ENCODE measurements at regions not wholly inside any gene's neighbourhood (a gene's known extent, or its start where the extent isn't known, plus 50 kb on each side); places are given as distances from the start of the nearest gene placed in this dataset.

DNA sequence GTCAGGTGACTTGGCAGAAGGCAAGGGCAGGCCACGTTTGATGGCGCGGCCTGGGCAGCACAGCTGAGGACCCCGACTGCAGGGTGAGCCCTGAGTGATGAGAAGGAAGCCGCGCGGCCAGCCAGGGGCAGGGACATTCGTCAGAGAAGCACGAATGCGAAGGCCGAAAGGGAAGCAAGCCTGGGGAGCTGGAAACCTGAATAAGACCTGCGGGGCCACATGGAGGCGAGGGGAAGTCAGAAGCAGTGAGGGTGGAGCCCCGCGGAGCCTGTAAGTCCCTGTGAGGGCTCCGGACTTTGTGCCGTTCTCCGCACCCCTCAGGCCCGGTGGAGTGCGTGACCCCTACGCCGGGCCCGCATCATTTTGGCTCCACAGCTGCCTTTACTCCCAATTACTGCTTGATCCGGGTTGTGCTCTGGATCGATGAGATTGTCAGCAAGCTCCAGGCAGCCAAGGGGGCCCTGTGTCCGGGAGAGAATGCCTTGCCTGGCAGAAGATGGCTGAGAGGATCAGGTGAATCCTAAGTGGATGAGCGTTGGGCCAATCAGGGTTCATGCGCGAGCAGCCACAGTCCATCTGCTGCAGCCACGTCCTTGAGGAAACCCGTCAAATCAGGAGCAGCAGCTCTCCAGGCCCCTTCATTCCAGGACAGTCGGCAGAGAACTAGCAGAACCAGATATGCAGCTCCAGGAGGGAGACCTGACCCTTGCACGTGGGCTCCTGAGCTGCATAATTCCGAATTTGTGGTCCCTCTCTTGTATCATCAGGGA is 293.3 kb upstream of the SHH start:
- ATAC-seq (no peak), DNase-seq (no peak)
- intact Hi-C loops (cut with micrococcal nuclease), result no loop called here

DNA sequence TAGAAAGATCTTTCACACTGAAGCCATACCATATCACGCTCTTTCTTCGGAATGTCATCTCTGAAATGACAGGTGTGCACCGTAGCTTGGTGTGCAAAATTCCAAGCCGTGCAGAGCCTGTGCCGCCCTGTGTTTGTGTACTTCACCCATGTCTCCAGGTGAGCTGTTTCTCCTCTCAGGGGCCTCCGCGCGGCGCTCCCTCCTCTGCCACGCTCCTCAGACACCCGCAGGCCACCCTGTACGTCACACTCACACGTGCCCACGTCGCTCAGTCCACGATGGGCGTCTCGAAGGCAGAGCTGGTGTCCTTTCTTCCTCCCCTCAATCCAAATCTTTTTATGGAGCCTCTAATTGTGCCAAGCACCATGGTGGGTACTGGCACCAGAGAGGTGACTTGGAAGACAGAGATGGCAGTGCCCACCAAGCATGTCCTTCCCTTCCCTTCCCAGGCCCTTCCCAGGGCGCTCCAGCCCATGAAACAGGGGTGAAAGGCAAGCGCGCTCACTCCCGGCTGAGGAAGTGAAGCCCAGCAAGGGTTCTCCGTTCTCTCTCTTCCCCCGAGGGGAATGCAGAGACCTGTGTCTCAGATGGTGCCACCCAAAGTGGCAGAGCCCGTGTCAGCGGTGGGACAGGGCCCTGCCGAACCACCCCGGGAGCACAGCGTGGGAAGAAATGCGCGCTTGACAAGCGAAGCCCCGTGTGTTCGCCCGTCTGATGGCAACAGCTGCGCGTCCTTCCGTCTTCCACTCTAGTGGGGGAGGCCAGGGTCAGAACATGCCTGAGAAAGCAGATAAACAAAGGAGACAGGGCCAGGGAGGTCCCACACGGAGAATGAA is 292.5 kb upstream of the SHH start:
- intact Hi-C loops (cut with micrococcal nuclease), result no loop called here
- ATAC-seq (no peak), DNase-seq (no peak)

DNA sequence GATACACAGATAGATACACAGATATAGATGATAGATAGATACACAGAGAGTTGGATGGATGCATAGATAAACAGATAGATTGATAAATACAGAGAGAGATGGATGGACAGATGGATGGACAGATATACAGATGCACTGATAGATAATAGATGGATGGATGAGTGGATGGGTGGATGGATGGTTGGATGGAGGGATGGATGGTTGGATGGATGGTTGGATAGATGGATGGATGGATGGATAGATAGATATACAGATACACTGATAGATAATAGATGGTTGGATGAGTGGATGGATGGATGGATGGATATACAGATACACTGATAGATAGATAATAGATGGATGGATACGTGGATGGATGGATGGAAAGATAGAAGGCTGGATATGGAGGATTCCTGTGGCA is 290.0 kb upstream of the SHH start:
- ATAC-seq, result no peak
- intact Hi-C loops (cut with micrococcal nuclease), result no loop called here
- DNase-seq, result no peak

DNA sequence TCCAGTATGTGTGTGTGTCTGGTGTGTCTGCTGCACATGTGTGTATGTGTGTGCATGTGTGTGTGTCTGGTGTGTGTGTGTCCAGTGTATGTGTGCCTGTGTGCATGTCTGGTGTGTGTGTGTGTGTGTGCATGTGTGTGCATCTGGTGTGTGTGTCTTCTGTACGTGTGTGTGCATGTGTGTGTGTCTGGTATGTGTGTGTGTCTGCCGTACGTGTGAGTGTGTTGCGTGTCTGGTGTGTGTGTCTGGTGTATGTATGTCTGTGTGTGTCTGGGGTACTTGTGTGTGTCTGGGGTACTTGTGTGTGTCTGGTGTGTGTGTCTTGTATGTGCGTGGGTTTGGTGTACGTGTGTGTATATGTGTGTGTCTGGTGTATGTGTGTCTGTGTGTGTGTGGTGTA is 289.1 kb upstream of the SHH start:
- ATAC-seq, result no peak
- no peak for DNase-seq
- intact Hi-C loops (cut with micrococcal nuclease), result no loop called here

DNA sequence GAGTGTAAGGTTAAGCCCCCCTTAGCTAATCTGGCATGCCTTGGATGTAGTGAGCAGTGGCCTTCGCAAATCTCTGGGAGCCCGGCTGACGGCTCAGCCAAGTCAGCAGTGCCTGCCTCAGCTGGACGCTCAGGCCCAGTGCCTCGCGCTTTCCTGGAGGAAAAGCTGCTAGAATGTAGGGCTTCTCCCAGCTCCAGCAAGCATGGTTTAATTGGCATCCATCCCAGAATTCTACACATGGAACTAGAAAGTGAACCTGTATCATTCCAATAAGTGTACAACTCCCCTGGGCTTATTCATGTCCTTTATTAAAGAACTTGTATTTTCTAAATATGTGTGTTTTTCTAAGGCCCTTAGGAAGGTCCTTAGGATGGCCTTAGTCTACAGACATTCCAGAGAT is 287.8 kb upstream of the SHH start:
- intact Hi-C loops (cut with micrococcal nuclease), result no loop called here
- DNase-seq (no peak), ATAC-seq (no peak)

DNA sequence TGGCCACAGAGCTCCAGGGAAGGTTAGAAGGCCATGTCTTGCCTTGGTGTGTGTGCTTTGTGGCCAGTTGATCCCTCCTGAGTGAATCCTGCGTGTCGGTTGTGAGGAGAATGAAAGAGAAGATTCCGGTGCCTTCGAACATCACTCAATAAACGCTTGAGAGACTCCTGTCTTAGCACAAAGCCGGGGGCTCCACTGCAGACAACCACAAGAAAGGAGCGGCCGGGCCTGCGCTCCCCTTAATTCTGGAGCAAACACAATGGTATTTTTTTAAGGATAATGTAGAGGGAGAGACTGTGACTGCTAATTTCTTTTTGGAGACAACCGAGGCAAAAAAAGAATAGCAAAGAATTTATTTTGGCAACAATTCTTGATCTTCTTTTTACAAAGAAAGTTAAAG is 286.8 kb upstream of the SHH start:
- intact Hi-C loops (cut with micrococcal nuclease), result no loop called here
- ATAC-seq (no peak), DNase-seq (no peak)

DNA sequence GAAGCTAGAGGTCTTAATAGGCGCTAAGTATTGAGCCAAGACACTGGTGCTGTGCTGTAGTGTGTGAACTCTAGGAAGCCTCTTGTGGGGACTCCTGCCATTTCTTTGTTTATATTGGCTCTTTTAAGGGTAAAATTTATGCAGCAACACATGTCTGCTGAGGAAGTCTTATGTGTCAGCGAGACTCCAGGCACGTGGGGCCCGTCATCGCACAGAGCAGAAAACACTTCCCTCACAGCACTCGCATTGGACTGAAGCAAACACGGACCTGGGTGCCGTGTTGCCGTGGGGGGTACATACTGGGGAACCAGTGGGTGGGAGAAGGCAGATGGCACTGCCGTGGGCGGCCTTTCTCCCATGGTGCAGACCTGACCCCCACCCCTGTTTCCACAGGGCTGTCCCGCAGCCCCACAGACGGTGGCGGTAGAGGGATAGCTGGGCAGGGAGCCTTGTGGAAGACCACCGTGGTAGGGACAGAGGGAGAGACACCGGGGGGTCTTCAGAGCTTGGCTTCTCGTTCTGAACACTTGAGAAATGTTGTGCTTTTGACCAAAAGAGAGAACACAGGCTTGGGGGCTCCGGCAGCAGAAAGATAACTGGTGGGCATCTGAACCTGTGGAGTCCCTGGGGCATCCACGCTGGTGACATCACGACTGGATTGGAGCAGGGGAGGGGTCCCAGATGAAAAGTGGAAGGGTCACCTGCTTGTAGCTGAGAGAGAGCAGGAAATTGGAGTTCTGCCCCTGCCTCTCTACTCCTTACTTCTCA is 284.7 kb upstream of the SHH start:
- no peak for ATAC-seq
- intact Hi-C loops (cut with micrococcal nuclease), result no loop called here

DNA sequence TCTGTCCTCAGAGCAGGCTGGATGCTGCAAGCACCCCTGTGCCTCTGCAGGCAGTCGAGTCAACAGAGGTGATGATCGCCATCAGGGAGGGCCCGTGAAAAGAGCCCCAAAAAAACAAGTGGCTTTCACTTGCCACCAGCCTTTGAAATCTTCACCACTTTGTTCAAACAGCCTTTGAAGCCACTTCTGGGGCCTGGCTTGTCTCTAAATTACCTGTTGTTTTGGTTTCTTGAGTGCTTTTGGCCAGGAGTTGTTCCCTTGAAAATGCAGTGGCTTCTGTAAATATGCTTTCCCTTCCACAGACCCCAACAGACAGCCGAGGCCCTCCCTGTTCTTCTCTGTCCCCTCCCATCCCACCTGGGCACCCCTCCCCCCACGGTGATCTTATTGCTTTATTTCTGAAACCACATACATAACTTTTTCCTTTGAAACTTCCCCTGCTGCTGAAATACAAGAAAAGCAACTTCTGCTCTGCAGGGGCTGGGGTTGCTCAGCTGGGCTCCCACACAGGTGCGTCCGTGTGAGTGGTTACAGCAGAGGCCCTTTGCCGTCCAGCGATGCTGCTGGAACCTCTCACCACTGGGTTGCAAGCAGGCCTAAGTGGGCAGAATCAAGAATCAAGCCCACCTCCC is 283.8 kb upstream of the SHH start:
- intact Hi-C loops (cut with micrococcal nuclease), result no loop called here
- DNase-seq (no peak), ATAC-seq (no peak)

More for the DNA sequence above, 284.7 kb upstream of the SHH start:
- no peak for DNase-seq

DNA sequence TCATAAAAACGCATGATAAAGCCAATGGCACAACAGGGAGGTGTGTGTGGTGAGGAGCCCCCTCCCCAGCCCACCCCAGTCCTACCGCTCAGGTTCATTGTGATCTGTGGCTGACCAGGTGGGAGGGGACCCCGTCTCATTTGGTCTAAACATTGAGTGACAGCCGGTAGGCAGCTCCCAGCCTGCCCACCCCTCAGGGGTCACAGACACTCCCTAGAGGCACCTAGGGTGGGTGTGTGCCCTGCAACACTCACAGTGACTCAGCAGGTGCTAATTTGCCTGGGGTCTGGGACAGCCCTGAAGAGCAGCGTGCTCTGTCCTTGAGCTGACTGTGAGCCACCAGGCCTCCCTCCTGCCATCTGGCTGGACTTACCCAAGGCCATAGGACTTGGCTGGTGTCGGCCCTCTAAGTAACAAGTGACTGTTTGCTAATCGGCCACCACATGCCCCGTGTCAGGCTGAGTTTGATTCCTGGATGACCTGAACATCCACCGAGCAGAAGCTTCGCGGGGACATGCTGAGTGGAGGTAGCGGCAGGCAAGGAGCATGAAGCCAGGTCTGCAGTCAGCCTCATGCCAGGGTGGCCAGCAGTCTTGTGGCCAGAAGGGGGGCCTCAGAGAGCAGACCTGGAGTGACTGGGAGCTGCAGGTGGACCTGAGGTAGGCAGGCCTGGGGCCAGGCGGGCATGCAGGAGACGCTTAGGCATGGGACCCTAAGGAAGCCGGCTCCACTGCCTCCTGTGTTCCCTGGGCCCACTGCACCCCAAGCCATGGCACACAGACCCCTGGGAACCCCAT is 282.3 kb upstream of the SHH start:
- no peak for DNase-seq

DNA sequence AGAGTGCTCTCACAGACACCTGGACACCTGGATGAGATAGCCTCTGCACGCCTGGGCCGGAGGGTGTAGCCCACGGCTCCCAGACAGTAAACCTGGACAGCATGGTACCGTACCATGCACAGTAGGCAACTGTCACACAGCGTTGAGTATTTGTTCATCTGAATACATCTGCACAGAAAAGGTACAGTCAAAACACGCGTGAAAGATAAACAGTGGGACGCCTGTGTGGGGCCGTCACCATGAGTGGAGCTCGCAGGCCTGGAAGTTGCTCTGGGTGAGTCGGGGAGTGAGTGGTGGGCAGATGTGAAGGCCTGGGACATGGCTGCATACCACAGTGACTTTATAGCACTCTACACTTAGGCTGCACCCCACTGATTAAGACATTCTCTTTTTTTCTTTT is 280.0 kb upstream of the SHH start:
- ATAC-seq, result no peak
- intact Hi-C loops (cut with micrococcal nuclease), result no loop called here
- no peak for DNase-seq

More for the DNA sequence above, 282.3 kb upstream of the SHH start:
- ATAC-seq, result no peak
- intact Hi-C loops (cut with micrococcal nuclease), result no loop called here

DNA sequence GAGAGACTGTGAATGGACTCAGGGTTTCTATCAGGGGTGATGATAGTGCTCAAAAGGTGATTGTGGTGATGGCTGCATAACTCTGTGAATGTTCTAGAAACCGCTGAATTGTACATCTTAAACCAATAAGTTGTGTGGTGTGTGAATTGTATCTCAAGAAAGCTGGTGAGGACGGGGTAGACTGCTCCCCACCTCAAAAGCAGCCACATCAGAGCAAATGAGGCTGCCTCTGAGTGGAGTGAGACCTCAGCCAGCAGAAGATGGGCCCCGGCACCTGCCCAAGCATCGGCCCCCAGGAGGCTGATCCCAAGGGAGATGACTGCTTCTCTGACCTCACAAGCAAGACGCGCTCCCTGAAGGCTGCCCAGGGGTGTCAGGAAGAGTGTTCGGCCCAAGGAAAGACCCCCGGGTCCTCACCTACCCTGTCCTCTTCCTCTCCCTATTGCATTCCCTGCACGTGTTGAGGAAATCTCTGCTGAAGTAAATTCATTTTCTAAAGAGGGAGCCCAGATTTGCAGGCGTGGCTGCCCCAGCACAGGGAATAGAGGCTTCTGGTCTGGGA is 279.3 kb upstream of the SHH start:
- no peak for ATAC-seq
- intact Hi-C loops (cut with micrococcal nuclease), result no loop called here

DNA sequence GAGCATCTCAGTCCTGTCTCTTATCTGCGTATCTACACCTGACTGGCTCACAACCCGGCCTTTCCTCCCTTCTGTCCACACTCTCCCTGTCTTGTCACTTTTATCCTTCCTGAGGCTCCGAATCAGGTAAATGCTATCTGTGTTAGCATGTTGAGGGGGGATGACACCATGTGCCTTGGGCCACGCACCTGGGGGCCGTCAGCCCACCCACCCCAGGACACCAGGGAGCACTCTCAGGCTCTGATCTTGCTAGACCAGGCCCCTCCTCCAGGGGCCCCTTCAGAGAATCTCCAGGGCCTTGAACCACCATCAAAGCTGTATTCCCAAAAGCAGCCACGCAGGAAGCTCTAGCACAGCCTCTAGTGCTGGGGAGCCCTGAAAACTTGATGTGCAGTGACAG is 278.7 kb upstream of the SHH start:
- ATAC-seq (no peak), DNase-seq (no peak)
- intact Hi-C loops (cut with micrococcal nuclease), result no loop called here

More for the DNA sequence above, 279.3 kb upstream of the SHH start:
- no peak for DNase-seq

DNA sequence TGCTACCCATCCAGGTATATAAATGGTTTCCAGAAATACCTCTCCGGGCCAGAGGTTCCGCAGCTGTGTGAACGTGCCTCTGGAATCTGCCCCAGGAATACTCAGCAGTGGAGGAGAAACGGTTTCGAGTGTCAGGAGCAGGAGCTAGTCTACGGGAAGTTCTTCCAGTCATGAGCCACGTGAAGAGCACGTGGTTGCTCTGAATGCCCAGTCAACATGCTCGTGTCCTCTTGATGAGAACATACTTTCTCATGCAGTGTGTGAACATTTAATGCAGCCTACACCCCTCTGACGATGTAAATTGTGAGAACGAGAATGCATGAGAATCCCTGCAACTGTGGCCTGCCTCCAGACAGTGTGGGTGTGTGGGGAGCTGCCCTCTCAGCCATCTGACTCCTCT is 277.0 kb upstream of the SHH start:
- intact Hi-C loops (cut with micrococcal nuclease), result no loop called here
- ATAC-seq, result no peak

DNA sequence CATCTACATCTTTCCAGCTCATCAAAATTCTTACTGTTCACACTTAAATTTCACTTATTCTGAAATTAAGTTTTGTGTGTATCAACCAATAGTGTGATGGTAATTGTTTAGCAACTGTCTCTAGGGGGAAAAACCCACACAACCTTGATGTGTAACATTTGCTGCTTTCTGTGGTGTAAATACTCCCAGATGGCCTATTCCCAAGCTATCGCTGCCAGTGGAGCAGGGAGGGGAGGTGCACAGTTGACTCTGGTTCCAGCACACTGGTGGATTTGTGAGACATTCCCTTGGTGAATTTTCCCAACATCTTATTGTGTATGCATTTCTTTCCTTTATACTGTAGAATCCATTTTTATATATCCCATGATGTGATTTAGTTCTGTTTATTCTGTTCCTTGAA is 275.9 kb upstream of the SHH start:
- ATAC-seq, result no peak
- DNase-seq, result no peak
- intact Hi-C loops (cut with micrococcal nuclease), result no loop called here

More for the DNA sequence above, 277.0 kb upstream of the SHH start:
- DNase-seq, result no peak

DNA sequence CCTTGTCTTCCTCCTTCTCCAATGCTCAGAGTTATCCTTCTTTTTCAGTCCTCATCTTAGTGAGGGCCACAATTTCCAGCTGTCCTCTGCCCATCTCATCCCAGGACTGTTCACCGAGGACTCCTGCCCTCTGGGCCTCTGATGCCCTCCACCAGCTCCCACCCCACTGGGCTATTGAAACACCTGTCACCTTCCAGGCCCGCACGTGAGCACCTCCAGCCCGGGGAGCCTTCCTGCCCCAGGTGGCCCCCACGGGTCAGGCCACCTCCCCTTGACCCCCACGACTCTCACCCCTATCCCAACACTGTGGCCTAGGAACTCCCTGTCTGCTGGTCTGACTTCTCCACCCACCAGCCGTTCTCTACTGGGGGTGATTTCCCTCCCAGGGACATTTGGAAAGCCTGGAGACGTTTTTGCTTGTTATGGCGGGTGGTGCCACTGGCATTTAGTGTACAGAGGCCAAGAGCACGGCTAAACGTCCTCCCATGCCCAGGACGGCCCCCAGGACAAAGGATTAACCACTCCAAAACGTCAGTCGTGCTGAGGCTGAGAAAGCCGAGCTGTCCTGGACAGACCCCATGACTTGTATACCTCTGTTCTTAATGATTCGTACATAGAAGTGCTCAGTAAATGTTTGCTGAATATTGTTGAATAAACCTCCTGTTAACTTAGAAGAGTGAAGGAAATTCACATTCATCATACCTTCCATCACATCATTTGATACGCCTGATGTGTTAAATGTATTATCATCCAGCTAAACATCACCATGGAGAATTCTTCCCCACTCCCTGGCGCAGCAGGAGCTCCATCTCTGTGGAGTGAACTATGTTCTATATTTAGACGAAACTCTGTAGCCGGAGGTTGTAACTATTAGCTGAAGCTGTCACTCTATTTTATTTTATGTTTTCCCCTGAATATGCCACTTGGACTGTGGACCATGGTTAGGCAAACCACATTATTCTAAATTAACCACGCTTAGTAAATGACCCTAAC is 270.1 kb upstream of the SHH start:
- intact Hi-C loops (cut with micrococcal nuclease), result no loop called here
- DNase-seq (no peak), ATAC-seq (no peak)

DNA sequence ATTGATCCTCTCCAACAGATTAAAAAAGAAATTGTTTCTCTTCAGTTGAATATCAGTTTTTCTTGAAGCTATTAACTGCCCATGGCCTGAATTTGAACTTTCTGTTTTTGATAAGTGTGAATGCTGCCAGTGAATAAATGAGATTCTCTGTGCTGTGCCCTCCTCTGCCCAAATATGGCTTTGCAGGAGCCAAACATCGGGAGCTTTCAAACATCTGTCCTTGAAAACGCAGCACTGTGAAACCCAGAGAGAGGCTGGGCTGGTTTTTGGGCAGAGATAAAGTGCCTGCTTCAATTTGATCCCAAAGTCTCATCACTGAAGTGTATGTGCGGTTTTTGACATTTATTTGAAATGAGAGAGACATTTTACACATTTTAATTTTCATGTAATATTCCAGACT is 268.3 kb upstream of the SHH start:
- intact Hi-C loops (cut with micrococcal nuclease), result no loop called here
- DNase-seq (no peak), ATAC-seq (no peak)

DNA sequence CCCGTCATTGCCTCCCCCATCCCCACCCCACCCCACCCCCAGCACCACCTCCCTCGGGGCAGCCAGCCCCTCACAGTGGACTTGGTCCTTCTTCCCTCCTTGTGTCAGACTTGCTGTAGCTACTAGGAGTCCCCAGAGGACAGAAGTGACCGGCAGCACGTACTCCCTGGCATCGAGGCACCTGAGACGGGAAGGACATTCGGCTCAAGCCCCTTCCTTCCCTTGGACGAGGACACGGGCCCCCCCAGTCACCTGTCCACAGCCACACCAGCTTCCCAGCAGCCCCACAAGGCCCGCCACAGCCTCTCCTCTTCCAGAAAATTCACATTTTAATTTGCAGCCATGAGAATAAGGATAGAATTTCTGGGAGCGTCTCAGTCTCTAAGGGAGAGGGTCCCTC is 267.8 kb upstream of the SHH start:
- no peak for ATAC-seq
- DNase-seq, result no peak
- intact Hi-C loops (cut with micrococcal nuclease), result no loop called here

Measured in left ventricle myocardium superior (tissue), 1 donor.